Neural cell (in vitro differentiated cells): ENCODE measurements at regions not wholly inside any gene's neighbourhood (a gene's known extent, or its start where the extent isn't known, plus 50 kb on each side); places are given as distances from the start of the nearest gene placed in this dataset.

Experiments used
- EZH2 ChIP-seq: fragments of 200-600, 300-800 bp; shearing (Covaris generic), sonication (generic); IDR thresholded peaks from 2 replicates; pipeline ENCODE4 v1.6.1; 2014; ENCODE audit warnings: antibody characterized with exemption, low read length, borderline replicate concordance, mild to moderate bottlenecking; ENCODE audit not compliant: insufficient read depth, poor library complexity, severe bottlenecking
- POLR2AphosphoS5 ChIP-seq: IDR thresholded peaks from 2 replicates; pipeline ENCODE4 v1.6.1; 2012
- TAF1 ChIP-seq: IDR thresholded peaks from 2 replicates; pipeline ENCODE4 v1.6.1; 2012; ENCODE audit warnings: low read depth
- TF ChIP-seq, protein P1 (sequence below): fragments of 450-650 bp; IDR thresholded peaks from 2 replicates; pipeline ENCODE4 v1.5.1; 2014; ENCODE audit warnings: antibody characterized with exemption, mild to moderate bottlenecking, moderate library complexity; ENCODE audit not compliant: poor library complexity, severe bottlenecking

DNA sequence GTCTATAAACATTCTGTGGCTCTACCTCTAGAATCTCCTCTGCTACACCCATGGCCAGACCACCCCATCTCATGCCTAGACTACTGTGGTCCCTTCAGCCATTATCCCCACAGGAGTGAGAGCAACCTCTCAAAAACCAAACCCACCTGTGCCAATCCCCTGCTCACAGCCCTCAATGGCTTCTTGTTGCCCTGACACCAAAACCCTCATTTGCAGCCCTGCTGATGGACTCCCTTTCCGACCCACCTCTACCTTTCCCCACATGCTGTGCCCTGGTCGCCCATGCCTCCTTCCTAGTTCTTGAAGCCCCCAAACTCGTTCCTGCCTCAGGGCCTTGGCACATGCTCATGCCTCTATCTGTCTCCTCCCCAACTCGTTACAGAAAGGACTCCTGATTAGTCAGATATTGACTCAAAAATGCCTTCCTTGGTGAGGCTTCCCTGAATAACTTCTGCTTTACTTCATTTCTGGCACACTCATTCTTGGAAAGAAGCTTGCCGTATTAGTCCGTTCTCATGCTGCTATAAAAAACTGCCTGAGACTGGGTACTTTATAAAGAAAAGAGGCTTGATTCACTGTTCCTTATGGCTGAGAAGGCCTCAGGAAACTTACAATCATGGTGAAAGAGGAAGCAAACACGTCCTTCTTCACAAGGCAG lies 104.2 kb downstream of the TEX36 start:
- TF ChIP-seq EZH2 (no peak), TAF1 (no peak), POLR2AphosphoS5 (no peak)
- TF ChIP-seq, protein P1, sequence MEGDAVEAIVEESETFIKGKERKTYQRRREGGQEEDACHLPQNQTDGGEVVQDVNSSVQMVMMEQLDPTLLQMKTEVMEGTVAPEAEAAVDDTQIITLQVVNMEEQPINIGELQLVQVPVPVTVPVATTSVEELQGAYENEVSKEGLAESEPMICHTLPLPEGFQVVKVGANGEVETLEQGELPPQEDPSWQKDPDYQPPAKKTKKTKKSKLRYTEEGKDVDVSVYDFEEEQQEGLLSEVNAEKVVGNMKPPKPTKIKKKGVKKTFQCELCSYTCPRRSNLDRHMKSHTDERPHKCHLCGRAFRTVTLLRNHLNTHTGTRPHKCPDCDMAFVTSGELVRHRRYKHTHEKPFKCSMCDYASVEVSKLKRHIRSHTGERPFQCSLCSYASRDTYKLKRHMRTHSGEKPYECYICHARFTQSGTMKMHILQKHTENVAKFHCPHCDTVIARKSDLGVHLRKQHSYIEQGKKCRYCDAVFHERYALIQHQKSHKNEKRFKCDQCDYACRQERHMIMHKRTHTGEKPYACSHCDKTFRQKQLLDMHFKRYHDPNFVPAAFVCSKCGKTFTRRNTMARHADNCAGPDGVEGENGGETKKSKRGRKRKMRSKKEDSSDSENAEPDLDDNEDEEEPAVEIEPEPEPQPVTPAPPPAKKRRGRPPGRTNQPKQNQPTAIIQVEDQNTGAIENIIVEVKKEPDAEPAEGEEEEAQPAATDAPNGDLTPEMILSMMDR, result no peak
